GM18951 (cell line): ENCODE measurements at regions not wholly inside any gene's neighbourhood (a gene's known extent, or its start where the extent isn't known, plus 50 kb on each side); places are given as distances from the start of the nearest gene placed in this dataset.

Experiments used
- POLR2A ChIP-seq: IDR thresholded peaks from 4 replicates; pipeline ENCODE4 v1.6.1; 2011; ENCODE audit warnings: mild to moderate bottlenecking; ENCODE audit not compliant: insufficient read length, insufficient read depth; ENCODE audit errors: extremely low read depth
- in situ Hi-C: fragments of 300-500 bp; cut with MboI; formaldehyde crosslinking; loops from one replicate; pipeline ENCODE4 v1.12.0; 2022; ENCODE audit warnings: low sequenced_read_pairs, mixed read lengths, inconsistent platforms; ENCODE audit not compliant: unreplicated experiment

DNA sequence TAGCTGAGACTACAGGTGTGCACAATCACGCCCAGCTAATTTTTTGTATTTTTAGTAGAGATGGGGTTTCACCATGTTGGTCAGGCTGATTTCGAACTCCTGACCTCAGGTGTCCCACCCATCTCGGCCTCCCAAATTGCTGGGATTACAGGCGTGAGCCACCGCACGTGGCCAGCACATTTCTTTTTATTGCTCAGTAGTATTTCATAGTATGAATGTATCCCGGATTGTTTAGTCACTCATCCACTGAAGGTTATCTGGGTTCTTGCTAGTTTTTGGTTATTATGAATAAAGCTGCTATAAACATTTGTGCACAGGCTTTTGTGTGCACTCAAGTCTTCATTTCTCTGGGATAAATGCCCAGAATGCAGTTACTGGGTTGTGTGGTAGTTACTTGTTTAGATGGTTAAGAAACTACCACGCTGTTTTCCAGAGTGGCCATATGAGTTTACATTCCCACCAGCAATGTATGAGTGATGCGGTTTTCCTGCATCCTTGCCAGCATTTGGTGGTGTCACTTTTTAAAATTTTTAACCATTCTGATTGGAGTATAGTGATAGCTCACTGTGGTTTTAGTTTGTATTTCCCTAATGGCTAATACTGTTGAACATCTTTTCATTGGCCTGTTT lies 275.8 kb upstream of the LYZL1 start:
- no peak for TF ChIP-seq POLR2A
- in situ Hi-C loops, result no loop called here

DNA sequence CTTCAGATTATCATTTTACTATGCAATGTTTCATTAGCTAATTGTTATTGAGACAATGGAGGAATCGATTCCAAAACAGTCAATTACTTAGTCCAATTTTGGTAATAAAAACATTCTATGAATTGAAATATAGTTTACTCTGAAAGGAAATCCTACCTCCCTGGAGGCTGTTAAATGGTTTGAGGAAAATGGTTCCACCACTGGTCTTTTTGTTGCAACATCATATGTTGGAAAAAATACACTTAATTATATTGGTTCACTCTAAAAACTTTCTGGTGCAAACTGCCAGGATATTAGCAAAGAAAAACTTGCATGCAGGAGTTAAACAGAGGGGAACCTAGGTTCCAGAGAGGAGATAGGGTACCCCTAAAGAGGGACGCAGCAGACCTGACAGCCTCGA lies 267.3 kb upstream of the LYZL1 start:
- no peak for TF ChIP-seq POLR2A
- in situ Hi-C loops, result no loop called here

DNA sequence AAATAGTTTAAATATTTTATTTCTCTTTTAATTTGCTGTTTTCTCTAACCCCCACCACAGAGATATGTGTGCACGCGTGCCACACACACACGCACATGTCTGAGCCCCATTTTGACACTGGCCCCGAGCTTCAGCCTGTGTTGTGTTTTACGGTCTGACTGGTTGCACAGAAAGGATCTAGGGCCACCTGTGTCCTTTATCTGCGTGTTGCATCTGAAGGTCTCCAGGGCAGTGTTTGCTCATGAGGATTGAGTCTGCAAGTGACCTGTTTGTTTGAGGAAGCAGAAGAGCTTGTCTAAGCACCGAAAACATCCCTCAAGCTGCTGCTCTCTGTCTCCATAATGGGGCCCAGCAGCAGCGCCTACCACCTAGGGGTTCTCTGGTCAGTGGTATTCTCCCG lies 266.4 kb upstream of the LYZL1 start:
- in situ Hi-C loops, result no loop called here

DNA sequence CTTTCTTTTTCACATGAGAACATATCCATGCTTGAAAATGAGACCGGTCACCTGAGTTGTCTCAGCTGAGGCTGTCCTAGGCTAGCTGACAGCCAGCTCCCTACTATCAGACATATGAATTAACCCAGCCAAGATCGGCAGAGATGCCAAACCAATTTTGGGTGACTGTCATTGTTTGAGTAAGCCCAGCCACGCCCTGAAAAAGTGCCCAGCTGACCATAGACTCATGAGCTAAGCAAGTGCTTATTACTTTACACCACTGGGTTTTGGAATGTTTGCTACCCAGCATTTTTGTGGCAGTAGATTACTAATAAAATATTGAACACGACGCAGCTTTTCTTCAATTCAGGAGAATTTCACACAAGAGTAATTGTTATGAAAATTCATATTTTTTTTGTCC lies 265.2 kb upstream of the LYZL1 start:
- no peak for TF ChIP-seq POLR2A
- in situ Hi-C loops, result no loop called here

More for the DNA sequence above, 266.4 kb upstream of the LYZL1 start:
- TF ChIP-seq POLR2A, result no peak

DNA sequence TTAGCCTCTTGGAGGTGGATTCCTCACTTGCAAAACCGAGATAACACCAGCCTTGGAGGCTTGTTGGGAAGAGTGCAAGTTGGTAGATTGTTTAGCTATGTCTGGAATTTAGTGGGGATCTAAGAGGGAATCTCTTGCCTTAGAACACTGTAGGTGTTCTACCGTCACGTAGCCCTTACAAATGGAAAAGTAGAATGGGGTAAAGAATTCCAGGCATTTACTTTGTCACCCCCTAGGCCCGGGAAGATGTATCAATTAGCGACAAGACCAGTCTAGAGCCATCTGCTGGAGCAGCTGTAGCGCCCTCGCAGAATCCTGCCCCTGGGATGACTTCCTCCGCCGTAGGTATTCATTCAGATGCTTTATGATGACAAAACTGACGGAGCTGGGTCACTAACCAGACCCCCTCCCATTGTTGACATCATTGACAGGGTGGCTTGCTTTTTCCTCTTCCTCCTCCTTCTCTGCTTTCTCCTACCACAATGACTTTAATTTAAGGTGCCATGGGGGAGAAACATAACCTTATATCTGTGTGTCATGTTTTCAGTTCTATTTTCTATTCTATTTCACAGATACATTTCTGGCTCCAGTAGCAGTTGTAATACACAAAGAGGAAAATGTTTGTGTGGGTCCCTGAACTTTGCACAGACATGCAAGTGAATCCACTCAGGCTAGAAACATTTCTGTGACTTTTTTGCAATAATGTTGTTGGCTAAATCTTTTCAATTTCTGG lies 262.6 kb upstream of the LYZL1 start:
- in situ Hi-C loops, result no loop called here
- TF ChIP-seq POLR2A, result no peak

DNA sequence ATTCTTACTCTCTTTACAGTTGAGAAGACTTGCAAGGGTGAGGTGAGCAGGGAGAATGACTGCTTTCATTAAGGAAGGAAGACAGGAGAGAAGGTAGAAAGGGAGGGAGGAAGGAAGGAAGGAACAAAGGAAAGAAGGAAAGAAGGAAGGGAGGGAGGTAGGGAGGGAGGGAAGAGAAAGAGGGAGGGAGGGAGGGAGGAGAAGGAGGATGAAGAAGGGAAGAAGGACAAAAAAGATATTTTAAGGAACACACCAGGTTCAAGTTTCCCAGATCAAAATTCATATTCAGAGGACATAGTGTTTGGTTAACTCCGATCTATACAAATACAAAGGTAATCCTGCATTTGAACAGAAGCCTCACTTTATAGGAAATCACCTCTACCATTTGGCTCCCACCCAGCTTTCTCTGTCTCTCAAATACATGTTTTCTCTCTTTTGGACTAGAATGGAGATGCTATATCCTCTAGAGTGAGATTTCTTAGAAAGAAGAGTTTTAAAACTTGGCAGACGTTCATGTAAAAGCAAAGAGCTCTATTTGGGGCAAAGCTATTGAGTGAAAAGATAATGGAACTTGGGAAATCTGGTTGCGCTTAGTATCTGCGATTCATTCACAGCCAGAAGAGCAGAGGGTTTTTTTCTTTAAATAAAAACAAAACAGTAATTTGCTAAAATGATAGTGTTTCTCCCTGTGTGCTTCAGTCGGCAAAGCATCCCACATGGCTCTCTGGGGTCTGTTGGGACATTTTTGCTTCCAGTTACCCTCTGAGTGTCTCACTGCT lies 261.9 kb upstream of the LYZL1 start:
- in situ Hi-C loops, result no loop called here

DNA sequence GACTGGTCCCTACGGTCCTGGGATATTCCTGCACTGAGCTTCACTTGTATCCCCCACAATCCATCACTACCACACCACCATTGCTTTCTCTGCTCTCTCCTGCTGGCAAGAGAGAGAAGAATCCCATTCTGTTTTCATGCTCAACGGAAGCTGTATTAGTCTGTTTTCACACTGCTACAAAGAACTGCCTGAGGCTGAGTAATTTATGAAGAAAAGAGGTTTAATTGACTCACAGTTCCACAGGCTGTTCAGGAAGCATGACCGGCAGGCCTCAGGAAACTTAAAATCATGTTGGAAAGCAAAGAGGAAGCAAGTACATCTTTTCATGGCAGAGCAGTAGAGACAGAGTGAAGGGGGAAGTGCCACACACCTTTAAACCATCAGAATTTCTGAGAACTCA lies 260.4 kb upstream of the LYZL1 start:
- in situ Hi-C loops, result no loop called here
- TF ChIP-seq POLR2A, result no peak

More for the DNA sequence above, 261.9 kb upstream of the LYZL1 start:
- no peak for TF ChIP-seq POLR2A

DNA sequence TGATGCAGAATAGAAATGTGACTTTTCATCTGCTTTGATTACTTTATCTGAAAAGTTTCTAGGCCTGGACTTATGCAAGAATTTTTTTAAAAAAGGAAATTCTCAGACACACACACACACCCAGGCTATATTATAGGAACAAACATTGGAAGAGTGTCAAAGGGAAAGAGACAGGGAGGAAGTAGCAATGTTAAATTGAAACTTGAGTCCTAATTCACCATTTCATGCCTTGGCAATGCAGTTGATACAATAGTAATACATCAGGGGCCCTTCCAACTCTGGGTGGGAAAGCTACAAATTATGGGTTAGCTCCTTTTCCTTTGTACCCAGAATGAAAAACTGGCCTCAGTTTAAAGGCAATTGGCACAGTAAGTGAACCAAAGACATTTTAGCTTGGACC lies 258.0 kb upstream of the LYZL1 start:
- no peak for TF ChIP-seq POLR2A
- in situ Hi-C loops, result no loop called here

DNA sequence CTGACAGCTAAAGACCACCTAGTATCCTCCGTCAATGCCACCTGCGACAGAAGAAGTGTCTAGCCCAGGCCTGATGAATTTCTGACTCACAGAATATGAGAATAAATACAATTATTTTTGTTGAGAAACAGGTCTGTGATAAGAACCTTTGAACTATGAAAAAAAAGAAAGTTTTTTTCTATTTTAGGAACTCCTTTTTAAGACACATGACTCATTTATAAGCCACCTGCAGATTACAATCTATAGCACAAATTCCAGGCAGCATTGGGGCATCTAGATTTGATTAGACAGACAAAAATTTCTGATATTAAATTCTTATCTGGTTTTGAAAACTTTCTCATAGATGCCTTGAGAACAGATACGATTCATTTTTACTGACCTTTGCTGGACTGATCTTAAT lies 256.7 kb upstream of the LYZL1 start:
- in situ Hi-C loops, result no loop called here
- TF ChIP-seq POLR2A, result no peak

DNA sequence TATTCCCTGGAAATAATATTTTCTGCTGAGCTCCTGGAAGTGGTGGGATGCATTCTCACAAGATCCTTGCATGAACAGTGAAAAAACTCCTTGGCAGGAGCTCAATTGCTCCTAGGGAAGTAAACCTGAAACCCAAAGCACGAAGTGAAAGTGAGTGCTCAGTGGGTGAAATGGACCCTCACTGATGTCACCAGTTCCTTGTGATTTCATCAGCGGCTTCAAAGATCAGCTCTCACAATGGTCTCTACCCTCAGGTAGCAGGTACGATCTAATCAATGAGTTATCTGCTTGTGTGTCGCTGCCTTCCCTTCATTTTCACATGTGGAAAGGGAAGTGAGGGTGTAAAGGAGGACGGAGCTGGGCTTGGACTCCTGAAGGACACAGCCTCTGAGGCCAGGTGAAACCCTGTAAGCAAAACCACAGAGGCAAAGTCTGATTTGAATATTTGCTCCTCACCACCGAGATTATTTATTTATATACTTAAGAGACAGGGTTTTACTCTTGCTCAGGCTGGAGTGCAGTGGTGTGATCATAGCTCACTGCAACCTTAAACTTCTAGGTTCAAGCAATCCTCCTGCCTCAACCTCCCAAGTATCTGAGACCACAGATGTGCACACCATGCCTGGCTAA lies 255.4 kb upstream of the LYZL1 start:
- TF ChIP-seq POLR2A, result no peak
- in situ Hi-C loops, result no loop called here

DNA sequence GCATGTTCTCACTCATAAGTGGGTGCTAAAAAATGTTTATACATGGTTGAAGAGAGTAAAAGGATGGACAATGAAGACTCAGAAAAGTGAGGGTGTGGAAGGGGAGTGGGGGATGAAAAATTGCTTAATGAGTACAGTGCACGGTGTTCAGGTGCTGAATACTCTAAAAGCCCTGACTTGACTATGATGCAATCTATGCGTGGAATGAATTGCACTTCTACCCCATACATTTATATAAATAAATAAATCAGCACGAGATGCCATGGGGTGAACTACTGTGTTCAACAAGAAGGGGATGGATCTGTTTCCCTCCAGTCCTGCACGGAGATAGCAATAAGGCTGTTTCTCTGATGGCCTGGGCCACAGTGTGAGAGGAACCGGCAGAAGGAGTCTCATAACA lies 254.3 kb upstream of the LYZL1 start:
- no peak for TF ChIP-seq POLR2A
- in situ Hi-C loops, result no loop called here

DNA sequence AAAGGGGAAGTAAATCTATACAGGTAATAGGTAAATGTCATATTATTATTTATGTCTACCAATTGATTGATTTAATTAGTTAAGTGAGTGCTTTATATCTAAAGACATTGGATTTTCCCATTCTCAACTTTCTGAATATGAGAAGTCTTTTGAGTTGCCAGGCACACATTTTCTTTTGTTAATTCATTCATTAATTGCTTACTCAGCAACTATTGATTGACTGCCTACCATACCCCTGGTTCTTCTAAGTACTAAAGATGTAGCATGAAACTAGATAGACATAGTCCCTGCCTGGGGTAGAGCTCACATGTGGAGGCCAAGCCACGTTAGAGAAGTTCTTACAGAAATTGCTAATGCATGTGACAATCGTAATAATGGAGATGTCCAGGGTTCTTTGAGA lies 253.1 kb upstream of the LYZL1 start:
- in situ Hi-C loops, result no loop called here
- no peak for TF ChIP-seq POLR2A

DNA sequence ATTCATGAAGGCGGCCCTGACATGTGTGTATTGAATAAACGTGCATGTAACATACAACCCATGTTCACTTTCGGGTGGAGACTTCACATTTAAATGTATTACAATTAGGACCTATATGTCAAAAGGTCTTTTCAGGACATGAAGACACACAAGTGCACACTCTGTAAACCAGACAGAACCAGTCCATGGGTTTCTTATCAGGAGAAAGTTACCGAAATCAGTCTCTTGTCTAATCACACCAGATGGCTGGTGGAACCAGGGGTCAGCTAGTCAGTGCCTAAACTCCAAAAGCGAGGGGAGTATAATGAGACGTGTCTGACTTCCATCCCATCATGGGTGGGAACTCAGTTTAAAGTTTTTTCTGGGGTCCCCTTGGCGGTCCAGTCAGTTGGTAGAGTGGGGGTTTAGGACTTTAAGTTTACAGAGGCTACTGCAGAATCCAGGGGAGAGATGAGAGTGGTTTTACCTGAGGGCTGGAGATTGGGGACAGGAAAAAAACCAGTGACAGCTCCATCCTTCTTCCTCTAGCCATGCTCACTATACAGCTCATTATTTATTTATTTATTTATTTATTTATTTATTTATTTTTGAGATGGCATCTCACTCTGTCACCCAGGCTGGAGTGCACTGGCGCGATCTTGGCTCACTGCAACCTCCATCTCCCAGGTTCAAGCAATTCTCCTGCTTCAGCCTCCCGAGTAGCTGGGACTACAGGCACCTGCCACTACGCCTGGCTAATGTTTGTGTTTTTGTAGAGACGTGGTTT lies 251.3 kb upstream of the LYZL1 start:
- in situ Hi-C loops, result no loop called here
- no peak for TF ChIP-seq POLR2A
